ENCODE measurements at regions not wholly inside any gene's neighbourhood (a gene's known extent, or its start where the extent isn't known, plus 50 kb on each side); places are given as distances from the start of the nearest gene placed in this dataset.
"Not testable (repeated sequence)": the region's sequence is repeated elsewhere in the genome, so short reads cannot be mapped to it uniquely, and the experiment has no call there.

DNA sequence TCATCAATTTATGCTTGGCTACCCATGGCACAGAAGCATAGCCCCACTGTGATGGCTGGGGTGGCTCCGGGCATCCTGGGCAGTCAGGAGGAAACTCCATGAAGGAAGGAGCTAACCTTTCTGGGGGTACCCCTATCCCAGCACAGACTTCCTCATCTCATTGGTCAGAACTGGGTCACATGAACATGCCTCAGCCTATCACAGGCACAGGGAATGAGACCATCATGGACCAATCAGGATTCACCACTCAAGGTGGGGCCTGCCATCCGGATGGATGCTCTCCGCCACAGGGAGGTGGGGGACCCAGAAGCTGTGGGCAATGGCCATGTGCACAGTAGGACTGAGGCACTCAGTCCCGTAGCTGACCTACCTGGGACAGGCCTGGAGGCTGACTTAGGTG, 75.9 kb upstream of the SPDYE9 start:
- intact Hi-C loops (cut with DNase I); DNase-seq; ATAC-seq; H3K9me3 ChIP-seq; H3K27ac ChIP-seq; H3K27me3 ChIP-seq; H3K4me3 ChIP-seq; H3K4me1 ChIP-seq; H3K36me3 ChIP-seq: not testable (repeated sequence)

DNA sequence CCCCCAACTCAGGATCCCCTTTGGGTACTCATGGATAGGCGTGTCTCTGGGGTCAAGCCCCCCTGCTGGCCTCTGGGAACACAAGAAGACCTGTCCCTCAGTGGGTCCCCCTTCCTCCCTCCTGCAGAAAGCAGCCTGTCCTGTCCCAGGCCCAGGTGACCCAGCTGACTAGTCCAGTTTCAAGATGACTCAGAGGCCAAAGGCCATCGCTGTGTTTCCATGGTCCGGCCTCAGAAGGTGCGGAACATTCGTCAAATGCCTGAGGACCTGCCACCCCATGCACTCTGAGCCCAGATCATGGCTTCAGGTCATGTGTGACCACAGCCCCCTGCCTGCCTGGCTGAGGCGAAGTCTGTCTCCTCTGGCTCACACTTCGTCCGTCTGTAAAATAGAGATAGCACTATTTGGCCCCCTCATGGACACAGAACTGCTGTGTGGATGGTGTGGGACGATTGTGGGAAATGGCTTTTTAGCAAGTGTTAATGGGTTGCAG, 71.4 kb upstream of the SPDYE9 start:
- H3K36me3 ChIP-seq; H3K27ac ChIP-seq; H3K9me3 ChIP-seq; DNase-seq; intact Hi-C loops (cut with DNase I); ATAC-seq; H3K4me3 ChIP-seq; H3K4me1 ChIP-seq; H3K27me3 ChIP-seq: not testable (repeated sequence)

DNA sequence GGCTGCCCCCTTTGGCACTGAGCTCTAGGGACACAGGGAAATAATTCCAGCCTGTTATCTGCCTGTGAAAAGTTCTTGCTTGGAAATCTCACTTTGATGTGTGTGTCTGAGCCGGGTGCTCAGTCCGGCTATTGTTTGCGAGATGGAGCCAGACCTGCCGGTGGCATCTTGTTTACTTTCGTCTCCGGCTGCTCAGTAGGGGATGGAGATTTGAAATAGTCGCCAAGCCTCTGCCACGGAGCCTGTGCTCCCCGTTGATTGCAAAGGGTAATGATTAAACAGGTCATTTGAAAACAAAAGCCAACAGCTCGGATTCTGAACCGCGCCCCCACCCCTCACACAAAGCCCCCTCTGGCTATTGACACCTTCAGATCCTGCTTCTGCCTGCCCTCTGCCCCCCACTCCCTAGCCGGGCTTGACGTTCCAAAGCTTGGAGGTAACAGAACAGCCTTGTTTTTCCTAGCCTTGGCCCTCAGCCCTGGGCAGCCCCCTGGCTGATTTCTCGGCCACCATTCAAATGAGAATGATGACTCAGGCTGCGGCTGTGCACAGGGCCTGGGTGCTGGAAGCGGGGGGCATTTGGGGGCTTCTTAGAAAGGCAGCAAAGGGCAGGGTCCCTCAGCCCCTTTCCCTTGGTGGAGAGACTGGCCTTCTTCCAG, 70.8 kb upstream of the SPDYE9 start:
- H3K4me3 ChIP-seq; intact Hi-C loops (cut with DNase I); H3K27ac ChIP-seq; H3K27me3 ChIP-seq; H3K9me3 ChIP-seq; H3K4me1 ChIP-seq; H3K36me3 ChIP-seq: not testable (repeated sequence)
- peak; percentile 6 for ATAC-seq
- peak in 1 of 4 donors; percentile 24 for DNase-seq

DNA sequence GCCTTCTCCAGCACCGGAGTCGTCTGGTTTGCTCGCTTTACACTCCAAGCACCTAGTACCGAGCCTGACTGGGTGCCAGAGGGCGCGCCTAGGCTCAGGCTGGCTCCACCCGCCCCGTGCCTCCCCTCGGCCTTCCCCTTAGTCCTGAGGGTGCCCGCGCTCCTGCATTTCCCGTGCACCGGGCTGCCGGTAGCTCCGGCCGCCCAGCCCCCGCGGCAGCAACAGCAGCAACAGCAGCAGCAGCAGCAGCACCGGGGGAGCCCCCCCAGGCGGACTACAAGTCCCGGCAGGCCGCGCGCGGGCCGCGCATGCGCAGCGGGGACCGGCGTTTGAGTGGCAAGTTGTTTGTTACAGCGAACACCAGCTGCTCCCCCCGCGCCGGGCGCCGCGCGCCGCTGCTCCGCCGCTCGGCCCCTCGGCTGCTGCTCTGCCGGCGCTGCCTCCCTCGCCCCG, 68.8 kb upstream of the SPDYE9 start:
- H3K4me1 ChIP-seq; intact Hi-C loops (cut with DNase I); H3K9me3 ChIP-seq; H3K27me3 ChIP-seq; H3K36me3 ChIP-seq: not testable (repeated sequence)
- ATAC-seq (peak; percentile 94), DNase-seq (peak in 2 of 4 donors; percentile 87 to 91)
- peak overlapping the region in 1 of 2 donors; percentile 45 for H3K4me3 ChIP-seq
- H3K27ac ChIP-seq, result peak overlapping the region in 1 of 2 donors; percentile 48

DNA sequence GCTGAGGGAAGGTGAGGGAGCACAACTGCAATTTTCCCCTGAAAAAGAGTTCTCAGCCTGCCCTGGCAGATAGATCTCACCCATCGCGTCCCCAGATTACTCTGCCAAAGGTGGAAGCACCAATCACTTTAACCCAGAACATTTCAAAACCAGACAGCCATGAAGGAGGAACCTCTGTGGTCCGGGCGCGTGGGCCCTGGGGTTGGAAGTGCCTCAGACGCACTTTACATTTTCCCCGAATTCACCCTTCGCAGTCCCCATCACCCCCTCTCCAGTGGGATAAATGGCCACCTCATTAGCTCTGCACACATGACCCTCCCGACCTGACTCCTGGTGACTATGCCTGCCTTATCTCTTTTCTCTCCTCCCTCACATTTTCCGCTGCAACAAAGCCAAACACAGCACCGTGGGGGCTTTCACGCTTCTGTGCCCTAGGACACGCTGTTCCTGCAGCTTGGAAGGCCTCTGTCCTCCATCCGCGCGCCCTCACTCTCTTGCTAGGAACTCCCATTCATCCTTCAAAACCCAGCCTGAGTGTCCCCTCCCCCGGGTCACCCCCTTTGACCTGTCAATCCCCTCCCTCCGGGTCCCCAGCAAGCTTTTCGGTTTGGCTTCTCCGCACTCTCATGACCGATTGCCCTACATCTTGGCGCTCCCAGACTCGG, 68.2 kb upstream of the SPDYE9 start:
- intact Hi-C loops (cut with DNase I); H3K27me3 ChIP-seq; H3K27ac ChIP-seq; H3K9me3 ChIP-seq; H3K4me1 ChIP-seq; H3K36me3 ChIP-seq: not testable (repeated sequence)
- DNase-seq (peak in 1 of 4 donors; percentile 28), ATAC-seq (peak; percentile 21)
- peak overlapping the region in 1 of 2 donors; percentile 45 for H3K4me3 ChIP-seq

DNA sequence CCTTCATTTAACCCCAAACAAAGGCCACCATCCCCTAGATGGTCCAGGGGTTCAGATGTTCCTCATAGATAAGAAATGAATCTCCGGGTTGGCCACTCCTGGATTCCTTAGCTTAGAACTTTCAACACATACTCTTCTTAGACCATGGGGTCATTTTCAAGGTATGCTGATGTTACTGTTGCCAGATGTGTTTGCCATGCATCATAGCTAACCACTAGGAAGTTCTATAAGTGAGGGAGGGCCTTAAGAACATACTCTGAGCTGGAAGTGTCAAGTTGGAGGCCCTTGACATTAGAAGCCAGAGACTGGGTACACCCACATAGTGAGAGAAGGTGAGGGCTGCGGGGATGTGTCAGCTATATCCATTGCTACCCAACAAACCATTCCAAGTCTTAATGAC, 62.7 kb upstream of the SPDYE9 start:
- H3K36me3 ChIP-seq; DNase-seq; H3K27me3 ChIP-seq; ATAC-seq; H3K27ac ChIP-seq; H3K9me3 ChIP-seq; H3K4me3 ChIP-seq; H3K4me1 ChIP-seq; intact Hi-C loops (cut with DNase I): not testable (repeated sequence)

DNA sequence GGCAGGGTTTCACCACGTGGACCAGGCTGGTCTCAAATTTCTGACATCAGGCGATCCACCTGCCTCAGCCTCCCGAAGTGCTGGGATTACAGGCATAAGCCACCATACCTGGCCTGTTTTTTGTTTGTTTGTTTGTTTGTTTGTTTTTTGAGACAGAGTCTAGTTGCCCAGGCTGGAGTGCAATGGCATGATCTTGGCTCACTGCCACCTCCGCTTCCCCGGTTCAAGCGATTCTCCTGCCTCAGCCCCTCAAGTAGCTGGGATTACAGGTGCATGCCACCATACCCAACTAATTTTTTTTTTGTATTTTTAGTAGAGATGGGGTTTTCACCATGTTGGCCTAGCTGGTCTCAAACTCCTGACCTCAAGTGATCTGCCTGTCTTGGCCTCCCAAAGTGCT, 61.8 kb upstream of the SPDYE9 start:
- intact Hi-C loops (cut with DNase I); H3K27ac ChIP-seq; H3K4me3 ChIP-seq; H3K27me3 ChIP-seq; DNase-seq; H3K36me3 ChIP-seq; ATAC-seq; H3K9me3 ChIP-seq; H3K4me1 ChIP-seq: not testable (repeated sequence)

DNA sequence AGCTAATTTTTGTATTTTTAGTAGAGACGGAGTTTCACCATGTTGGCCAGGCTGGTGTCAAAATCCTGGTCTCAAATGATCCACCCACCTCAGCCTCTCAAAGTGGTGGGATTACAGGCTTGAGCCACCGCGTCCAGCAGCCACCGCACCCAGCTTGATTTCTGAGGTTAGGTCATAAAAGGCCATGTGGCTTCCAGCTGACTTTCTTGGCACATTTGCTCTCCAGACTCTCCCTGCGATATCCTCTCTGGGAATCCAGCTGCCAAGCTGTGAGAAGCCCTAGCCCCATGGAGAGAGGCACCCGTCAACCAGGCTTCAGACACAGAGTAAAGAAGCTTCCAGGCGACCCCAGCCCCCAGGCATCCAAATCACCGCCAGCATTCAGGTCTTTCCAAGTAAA, 58.2 kb upstream of the SPDYE9 start:
- H3K27me3 ChIP-seq; H3K27ac ChIP-seq; H3K9me3 ChIP-seq; H3K4me3 ChIP-seq; DNase-seq; H3K4me1 ChIP-seq; H3K36me3 ChIP-seq; ATAC-seq; intact Hi-C loops (cut with DNase I): not testable (repeated sequence)

DNA sequence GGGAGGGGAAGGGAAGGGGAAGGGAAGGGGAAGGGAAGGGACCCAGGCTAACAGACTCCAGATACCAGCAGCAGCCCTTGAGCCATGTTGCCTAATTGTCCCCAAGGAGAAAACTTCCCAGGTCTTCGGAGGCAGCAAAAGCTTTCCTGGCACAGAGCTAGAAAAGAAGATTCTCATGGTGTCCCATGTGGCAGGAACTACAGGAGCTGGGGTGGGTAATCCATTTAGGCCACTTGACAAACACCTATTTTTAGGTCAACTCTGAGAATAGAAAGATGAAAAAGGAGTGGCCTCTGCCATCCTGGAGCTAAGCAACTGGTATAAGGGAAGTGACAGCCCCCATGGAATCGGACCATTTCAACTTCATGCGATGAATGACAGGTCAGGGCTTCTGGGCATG, 52.1 kb upstream of the SPDYE9 start:
- intact Hi-C loops (cut with DNase I); H3K36me3 ChIP-seq; H3K27ac ChIP-seq; DNase-seq; H3K9me3 ChIP-seq; H3K4me3 ChIP-seq; H3K4me1 ChIP-seq; ATAC-seq; H3K27me3 ChIP-seq: not testable (repeated sequence)

Measured in left lung (tissue), 4 donors.